ENCODE measurements at regions not wholly inside any gene's neighbourhood (a gene's known extent, or its start where the extent isn't known, plus 50 kb on each side); places are given as distances from the start of the nearest gene placed in this dataset.
"Not testable (repeated sequence)": the region's sequence is repeated elsewhere in the genome, so short reads cannot be mapped to it uniquely, and the experiment has no call there.

GRCh38 chr22:48303369-48303725 lies 1524.3 kb downstream of the BRD1 start:
- no peak for DNase-seq

GRCh38 chr22:48302657-48303368 lies 1524.9 kb downstream of the BRD1 start:
- DNase-seq = no peak

GRCh38 chr22:48301908-48302307 lies 1525.8 kb downstream of the BRD1 start:
- no peak for DNase-seq

GRCh38 chr22:48301421-48301820 lies 1526.3 kb downstream of the BRD1 start:
- DNase-seq = no peak

GRCh38 chr22:48300877-48301276 lies 1526.8 kb downstream of the BRD1 start:
- DNase-seq = no peak

- no peak for DNase-seq
Observed at GRCh38 chr22:48299801-48300200, 1527.9 kb downstream of the BRD1 start.

- DNase-seq = no peak
Observed at GRCh38 chr22:48299124-48299523, 1528.5 kb downstream of the BRD1 start.

- no peak for DNase-seq
Observed at GRCh38 chr22:48297296-48297695, 1530.4 kb downstream of the BRD1 start.

GRCh38 chr22:48289954-48290353 lies 1527.5 kb downstream of the TBC1D22A start:
- DNase-seq = not testable (repeated sequence)

GRCh38 chr22:48288376-48288940 lies 1526.0 kb downstream of the TBC1D22A start:
- DNase-seq = no peak

- DNase-seq = no peak
Observed at GRCh38 chr22:48287031-48287430, 1524.6 kb downstream of the TBC1D22A start.

GRCh38 chr22:48284671-48285070 lies 1522.2 kb downstream of the TBC1D22A start:
- DNase-seq = no peak

GRCh38 chr22:48282804-48283203 lies 1520.4 kb downstream of the TBC1D22A start:
- no peak for DNase-seq

GRCh38 chr22:48279461-48279756 lies 1517.0 kb downstream of the TBC1D22A start:
- DNase-seq = no peak

GRCh38 chr22:48278620-48279460 lies 1516.4 kb downstream of the TBC1D22A start:
- DNase-seq = no peak

GRCh38 chr22:48277868-48278581 lies 1515.6 kb downstream of the TBC1D22A start:
- no peak for DNase-seq

- no peak for DNase-seq
Observed at GRCh38 chr22:48276994-48277867, 1514.8 kb downstream of the TBC1D22A start.

- no peak for DNase-seq
Observed at GRCh38 chr22:48275412-48275811, 1513.0 kb downstream of the TBC1D22A start.

GRCh38 chr22:48270731-48271130 lies 1508.3 kb downstream of the TBC1D22A start:
- no peak for DNase-seq

GRCh38 chr22:48268771-48269552 lies 1506.5 kb downstream of the TBC1D22A start:
- DNase-seq = no peak

GRCh38 chr22:48268293-48268692 lies 1505.8 kb downstream of the TBC1D22A start:
- DNase-seq = no peak

- no peak for DNase-seq
Observed at GRCh38 chr22:48267681-48268080, 1505.2 kb downstream of the TBC1D22A start.
